HK-2 (cell line): ENCODE measurements at regions not wholly inside any gene's neighbourhood (a gene's known extent, or its start where the extent isn't known, plus 50 kb on each side); places are given as distances from the start of the nearest gene placed in this dataset.
A peak's percentile ranks its signal among the peaks of the same experiment; 100 is the strongest.
"Not testable (repeated sequence)": the region's sequence is repeated elsewhere in the genome, so short reads cannot be mapped to it uniquely, and the experiment has no call there.

Experiments used
- DNase-seq: peaks from one replicate; pipeline ENCODE4 v3.0.0-alpha.2; 2018; ENCODE audit not compliant: unreplicated experiment

GRCh38 chr2:7674606-7675005 lies 757.4 kb downstream of the RNF144A start:
- DNase-seq: no peak

- no peak for DNase-seq
These were observed 759.5 kb downstream of the RNF144A start for GRCh38 chr2:7676714-7677113.

DNA sequence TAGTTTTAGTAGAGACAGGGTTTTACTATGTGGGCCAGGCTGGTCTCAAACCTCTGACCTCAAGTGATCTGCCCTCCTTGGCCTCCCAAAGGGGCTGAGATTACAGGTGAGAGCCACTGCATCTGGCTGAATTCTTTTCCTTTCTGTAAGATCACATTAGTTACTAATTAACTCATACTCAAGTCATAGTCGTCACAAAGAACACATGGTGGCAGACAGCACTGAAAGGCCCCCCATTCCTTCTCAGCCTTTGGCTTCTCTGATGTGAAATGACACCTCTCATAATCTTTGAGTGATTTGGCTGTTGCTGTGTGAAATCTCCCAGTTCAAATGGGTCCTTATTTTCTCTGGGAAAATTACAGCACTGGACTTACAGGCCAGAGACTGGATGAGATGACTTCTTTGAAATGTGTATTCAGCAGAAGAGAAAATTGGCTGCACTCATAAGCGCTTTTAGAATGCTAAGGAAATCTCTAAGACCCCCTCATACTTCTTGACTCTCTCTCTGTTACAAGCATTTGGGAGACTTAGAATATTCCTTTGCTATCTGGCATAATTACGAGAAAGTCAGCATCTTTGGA lies 764.8 kb downstream of the RNF144A start:
- no peak for DNase-seq

- DNase-seq: no peak
These were observed 766.0 kb downstream of the RNF144A start for GRCh38 chr2:7683196-7683595.

GRCh38 chr2:7683708-7684107 lies 766.5 kb downstream of the RNF144A start:
- DNase-seq: no peak

DNA sequence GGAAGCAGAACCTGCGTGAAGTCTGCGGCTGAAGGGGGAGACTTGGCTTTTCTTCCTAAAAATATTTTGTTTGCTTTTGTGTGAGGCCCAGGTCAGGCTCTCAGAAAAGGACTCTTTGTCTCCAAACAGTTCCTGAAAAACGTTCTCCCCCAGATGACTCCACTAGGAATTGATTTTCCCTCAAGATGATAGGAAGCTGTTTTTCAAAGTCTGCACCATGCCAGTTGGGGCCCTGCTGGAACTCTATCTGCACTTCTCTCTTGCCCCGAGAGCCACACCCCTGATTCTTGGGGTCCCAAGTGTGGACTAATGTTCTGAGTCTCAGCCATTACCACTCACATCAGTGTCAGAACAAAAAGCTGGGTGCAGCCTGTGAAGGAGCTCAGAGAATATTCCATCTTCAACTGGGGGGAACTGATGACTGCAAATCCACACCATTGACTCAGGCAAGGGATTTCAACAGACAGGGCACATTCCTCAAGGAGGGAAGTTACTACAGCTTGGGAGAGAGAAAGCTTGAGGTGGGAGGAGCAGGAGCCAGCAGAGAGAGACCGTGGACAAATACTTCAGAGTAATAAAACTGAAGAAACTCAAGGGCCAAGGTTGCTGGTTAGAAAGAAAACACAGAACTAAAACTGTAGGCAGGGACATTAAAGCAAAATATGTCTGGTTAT lies 768.3 kb downstream of the RNF144A start:
- no peak for DNase-seq

DNA sequence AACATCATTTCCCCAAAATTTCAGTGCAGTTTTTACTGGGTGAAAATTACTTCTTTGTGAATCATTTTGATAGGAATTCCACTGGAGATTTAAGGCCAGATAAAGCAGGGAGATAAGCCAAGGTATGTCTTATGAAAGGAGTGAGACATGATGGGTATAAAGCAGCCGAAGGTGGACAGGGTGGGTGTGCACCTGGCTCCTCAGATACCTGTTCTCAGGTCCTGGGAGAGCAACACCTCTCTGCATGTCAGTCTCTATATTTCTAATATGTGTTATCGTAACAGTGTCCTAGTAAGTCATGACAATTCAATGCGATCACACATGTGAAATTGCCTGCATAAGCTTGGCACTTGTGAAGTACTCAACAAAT lies 768.8 kb downstream of the RNF144A start:
- DNase-seq: no peak

DNA sequence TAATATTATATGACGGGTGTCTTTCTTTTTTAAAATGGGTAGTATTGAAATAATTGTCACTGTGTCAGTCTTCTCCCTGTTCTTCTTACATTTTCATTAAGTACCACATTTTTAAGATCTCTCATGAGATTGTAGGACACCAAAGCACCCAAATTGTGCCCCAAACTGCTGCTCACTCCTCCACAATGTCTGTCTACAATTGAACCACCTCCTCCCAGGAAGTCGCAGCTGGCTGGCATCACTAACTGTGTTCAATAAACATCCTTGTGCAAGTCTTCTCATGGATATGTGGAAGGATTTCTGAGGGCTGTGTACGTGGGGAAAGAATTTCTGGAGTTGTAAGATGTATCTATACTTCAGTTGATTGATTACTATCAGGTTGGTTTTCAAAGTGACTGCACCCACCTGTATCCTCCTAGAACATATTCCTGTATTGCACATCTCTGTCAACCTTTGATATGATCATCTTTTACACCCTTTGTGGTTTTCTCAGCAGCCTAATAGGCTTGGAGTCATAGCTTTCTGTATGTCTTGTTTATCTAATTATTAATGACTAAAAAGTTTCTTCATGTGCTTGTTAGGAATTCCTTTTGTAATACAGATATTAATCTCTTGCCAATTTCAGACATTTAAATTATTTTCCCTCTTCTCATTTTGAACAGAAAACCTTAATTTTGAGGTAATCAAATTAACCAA lies 774.9 kb downstream of the RNF144A start:
- no peak for DNase-seq

DNA sequence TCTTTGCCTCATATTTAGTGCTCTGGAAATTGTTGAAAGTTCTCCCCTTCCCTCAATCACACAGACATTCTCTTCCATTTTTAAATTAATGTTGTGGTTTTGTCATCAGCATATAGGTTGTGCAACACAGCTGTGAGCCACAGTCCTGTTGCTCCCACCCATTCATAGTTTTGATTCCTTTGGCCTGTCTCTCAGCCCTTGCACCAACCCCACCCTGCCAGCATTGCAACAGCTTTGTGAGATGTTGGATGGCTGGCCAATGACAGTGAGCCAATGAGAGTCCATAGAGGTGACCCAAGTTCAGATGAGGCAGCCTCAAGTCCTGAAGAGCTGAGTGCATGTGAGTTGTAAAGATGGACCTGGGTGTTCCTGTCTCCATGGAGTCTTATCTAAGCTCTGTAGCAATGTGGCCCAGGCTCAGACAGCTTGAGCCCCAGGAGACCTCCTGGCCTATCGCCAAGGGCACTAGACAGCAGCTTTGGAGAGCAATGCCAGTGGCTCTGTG lies 775.5 kb downstream of the RNF144A start:
- DNase-seq: no peak

DNA sequence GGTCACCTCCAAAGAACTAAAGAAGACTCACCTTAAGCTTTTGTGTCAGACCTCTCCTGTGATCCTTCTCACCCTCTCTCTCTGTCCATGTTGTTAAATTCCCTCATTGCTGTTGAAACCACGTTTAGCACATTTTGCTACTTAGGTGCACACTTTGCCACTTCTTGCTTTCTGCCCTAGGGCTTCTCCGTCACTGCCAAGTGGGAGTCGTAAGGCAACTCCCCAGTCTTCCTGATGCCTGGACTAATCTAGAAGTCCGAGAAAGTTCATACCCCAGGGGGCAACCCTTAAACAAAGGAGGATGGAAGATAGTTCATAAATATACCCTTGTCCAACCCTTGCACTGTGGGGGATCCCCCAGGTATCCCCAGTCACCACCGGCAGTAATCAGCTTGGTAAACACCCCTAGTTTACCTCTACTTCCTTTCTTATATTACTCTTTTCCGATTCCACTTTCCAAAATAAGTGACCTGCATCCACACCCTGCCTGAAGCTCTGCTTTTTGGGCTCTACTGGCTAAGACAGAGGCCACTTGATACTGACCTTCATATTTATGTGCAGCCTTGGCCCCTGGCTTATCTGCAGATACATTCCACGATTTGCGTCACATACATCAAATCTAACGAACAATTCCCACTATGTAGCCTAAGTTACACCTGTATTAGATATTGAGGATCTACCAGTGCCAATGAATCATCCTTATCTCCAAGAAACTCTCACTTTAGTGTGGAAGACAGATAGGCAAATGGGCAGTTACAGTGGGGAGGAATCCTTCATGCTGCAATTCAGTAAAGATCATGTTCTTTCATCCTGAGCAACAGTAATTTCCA lies 776.2 kb downstream of the RNF144A start:
- no peak for DNase-seq

- no peak for DNase-seq
These were observed 777.1 kb downstream of the RNF144A start for GRCh38 chr2:7694076-7694985.

- not testable (repeated sequence) for DNase-seq
These were observed 779.3 kb downstream of the RNF144A start for GRCh38 chr2:7696556-7696955.

GRCh38 chr2:7697052-7697451 lies 779.8 kb downstream of the RNF144A start:
- DNase-seq: no peak

DNA sequence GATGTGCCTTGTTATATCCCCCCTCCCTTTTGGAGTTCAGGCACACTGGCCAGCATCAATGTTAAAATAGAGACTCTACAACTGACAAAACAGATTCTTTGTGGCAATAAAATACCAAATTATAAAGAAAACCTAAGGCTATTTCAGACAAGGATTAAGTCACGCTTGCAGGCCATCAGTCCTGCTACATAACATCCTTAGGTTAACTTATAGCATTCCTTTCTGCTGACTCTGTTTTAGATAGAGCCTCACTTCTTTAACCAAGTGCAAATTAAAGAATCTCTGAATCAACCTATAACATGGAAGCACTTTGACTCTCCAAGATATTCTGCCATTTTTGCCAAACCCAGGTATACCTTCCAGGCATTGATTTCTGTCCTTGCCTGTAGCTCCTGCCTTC lies 784.6 kb downstream of the RNF144A start:
- no peak for DNase-seq

DNA sequence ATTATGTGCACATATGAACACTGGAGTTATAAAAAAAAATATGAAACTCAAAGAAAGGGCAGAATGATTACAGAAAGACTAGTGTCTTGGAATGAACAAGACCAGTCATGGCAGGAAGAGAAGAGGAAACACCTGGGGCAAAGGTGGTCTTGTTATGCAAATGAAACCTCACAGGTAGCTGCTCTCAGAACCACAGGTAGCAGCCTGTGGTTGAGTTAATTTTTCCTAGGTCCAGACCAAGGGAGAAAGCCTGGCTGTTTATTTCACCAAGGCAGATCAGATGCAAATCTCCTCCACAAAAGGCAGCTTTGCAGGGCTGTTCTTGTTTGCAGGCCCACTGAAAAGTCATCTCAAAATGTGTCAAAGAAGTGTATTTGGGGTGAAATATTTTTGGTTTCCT lies 785.8 kb downstream of the RNF144A start:
- DNase-seq: no peak

GRCh38 chr2:7703543-7704144 lies 786.4 kb downstream of the RNF144A start:
- DNase-seq: no peak

DNA sequence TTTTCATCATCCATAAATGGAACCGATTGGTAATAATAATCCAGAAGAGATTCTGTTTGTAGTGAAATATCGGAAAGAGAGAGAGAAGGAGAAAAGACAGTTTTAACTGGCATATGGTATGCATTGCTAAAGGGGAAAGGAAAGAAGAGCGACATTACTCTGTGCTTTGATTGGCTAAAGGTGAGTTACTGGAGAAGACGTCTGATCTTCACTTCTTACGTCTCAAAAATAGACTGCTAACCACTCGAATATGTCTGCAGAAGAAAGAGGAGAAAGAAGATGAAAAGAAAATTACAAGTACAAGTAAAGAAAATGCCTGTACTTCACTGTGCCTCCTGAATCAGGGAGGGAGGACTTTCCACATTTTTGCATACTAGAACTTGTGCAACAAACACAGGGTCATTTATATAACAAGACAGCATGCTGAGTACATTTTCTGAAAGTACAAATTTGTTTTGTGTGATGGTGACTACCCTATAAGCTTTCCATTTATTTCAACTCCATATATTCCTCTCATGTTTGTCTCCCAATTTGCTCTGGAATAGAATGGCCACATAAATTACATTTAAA lies 787.2 kb downstream of the RNF144A start:
- no peak for DNase-seq

DNA sequence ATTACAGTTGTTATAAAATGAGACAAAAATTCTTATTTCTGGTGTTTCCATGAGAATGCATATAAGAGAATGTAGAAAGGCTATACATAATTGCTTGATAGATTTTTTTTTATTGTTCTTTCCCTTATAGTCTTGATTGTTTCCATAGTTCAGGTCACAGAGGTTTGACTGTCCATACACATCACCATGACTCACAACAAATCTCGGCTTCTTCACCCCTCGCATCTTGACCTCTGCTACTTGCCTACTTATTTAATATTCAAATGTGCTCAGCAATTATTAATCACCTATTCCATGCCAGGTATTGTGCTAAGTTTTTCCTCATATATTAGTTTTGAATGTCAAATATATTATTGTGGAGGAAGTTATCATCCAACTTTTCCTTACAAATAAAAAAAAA lies 789.6 kb downstream of the RNF144A start:
- no peak for DNase-seq

GRCh38 chr2:7707723-7708122 lies 790.5 kb downstream of the RNF144A start:
- DNase-seq: peak; percentile 21

DNA sequence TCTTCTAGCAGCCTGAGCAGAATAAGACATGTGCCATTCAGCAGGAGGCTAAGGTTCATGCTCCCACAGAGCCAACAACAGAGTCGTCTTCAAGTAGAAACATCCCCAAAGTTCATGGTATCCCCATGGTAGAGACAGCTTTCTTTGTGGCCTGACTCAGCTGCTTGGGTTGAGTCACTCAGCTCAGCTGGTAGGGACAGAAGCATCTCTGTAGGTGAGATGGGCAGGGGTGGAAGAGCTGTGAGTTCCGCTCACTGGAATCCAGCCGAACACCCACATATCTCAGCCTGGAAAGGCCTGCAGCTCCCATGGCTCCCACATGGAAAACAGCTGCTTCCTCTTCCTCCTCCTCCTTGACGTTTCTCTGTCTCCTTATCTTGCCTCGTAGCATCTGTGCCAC lies 792.7 kb downstream of the RNF144A start:
- DNase-seq: no peak
